ENCODE measurements at regions not wholly inside any gene's neighbourhood (a gene's known extent, or its start where the extent isn't known, plus 50 kb on each side); places are given as distances from the start of the nearest gene placed in this dataset.

DNA sequence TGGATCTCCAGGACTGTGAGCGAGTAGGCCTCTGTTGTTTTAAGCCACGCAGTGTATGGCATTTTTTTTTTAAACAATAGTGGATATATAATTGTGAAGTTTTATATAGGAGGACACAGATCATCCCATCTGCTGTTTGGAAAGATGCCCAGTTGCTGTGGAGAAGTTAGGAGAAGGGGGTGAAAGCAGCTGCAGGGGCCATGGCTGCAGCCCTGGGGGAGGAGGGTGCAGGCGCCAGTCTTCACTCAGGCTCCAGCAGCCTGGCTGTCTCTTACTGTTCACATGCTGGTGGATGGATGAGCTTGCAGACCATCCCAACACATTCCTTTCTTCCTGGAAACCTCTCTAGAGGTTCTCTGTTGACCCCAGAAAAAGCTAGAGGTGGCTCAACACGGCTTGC is 242.3 kb downstream of the TEX29 start:
- TF ChIP-seq, protein P1, sequence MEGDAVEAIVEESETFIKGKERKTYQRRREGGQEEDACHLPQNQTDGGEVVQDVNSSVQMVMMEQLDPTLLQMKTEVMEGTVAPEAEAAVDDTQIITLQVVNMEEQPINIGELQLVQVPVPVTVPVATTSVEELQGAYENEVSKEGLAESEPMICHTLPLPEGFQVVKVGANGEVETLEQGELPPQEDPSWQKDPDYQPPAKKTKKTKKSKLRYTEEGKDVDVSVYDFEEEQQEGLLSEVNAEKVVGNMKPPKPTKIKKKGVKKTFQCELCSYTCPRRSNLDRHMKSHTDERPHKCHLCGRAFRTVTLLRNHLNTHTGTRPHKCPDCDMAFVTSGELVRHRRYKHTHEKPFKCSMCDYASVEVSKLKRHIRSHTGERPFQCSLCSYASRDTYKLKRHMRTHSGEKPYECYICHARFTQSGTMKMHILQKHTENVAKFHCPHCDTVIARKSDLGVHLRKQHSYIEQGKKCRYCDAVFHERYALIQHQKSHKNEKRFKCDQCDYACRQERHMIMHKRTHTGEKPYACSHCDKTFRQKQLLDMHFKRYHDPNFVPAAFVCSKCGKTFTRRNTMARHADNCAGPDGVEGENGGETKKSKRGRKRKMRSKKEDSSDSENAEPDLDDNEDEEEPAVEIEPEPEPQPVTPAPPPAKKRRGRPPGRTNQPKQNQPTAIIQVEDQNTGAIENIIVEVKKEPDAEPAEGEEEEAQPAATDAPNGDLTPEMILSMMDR (IDR thresholded peaks at IDR 0.05 in 4 of 5, conservative IDR thresholded peaks at IDR 0.05 in 1 of 5): no peak
- no peak for TF ChIP-seq POLR2A (IDR thresholded peaks at IDR 0.05)
